HUDEP-2 (cell line): ENCODE measurements at regions not wholly inside any gene's neighbourhood (a gene's known extent, or its start where the extent isn't known, plus 50 kb on each side); places are given as distances from the start of the nearest gene placed in this dataset.
"Not testable (repeated sequence)": the region's sequence is repeated elsewhere in the genome, so short reads cannot be mapped to it uniquely, and the experiment has no call there.

Experiments used
- DNase-seq, 76 experiments: peaks; one replicate each; lab custom pipeline; 2025; ENCODE audit not compliant: unreplicated experiment in 76 of 76; lab: John Stamatoyannopoulos, UW

- no peak for DNase-seq
Measured at GRCh38 chr18:42365591-42365990, 410.6 kb downstream of the PIK3C3 start.

GRCh38 chr18:42373584-42373983, 418.6 kb downstream of the PIK3C3 start:
- no peak for DNase-seq

GRCh38 chr18:42374961-42375360, 419.9 kb downstream of the PIK3C3 start:
- no peak for DNase-seq

- not testable (repeated sequence) for DNase-seq
Measured at GRCh38 chr18:42378854-42379253, 423.8 kb downstream of the PIK3C3 start.

GRCh38 chr18:42381236-42381635, 426.2 kb downstream of the PIK3C3 start:
- DNase-seq: not testable (repeated sequence)

GRCh38 chr18:42392416-42392815, 437.4 kb downstream of the PIK3C3 start:
- DNase-seq: no peak

GRCh38 chr18:42392926-42393325, 437.9 kb downstream of the PIK3C3 start:
- no peak for DNase-seq

GRCh38 chr18:42394238-42394637, 439.2 kb downstream of the PIK3C3 start:
- no peak for DNase-seq

- DNase-seq: no peak
Measured at GRCh38 chr18:42401131-42401673, 446.2 kb downstream of the PIK3C3 start.

- DNase-seq: no peak
Measured at GRCh38 chr18:42404151-42404550, 449.1 kb downstream of the PIK3C3 start.

GRCh38 chr18:42409005-42409404, 454.0 kb downstream of the PIK3C3 start:
- no peak for DNase-seq

- no peak for DNase-seq
Measured at GRCh38 chr18:42412281-42412680, 457.2 kb downstream of the PIK3C3 start.

GRCh38 chr18:42412896-42413295, 457.9 kb downstream of the PIK3C3 start:
- DNase-seq: no peak

GRCh38 chr18:42413870-42414269, 458.8 kb downstream of the PIK3C3 start:
- no peak for DNase-seq

- no peak for DNase-seq
Measured at GRCh38 chr18:42414756-42415454, 459.9 kb downstream of the PIK3C3 start.

- no peak for DNase-seq
Measured at GRCh38 chr18:42417189-42417588, 462.2 kb downstream of the PIK3C3 start.

GRCh38 chr18:42418121-42418520, 463.1 kb downstream of the PIK3C3 start:
- no peak for DNase-seq

GRCh38 chr18:42425025-42425424, 470.0 kb downstream of the PIK3C3 start:
- DNase-seq: no peak

- DNase-seq: no peak
Measured at GRCh38 chr18:42426496-42427015, 471.5 kb downstream of the PIK3C3 start.

GRCh38 chr18:42429196-42429595, 474.2 kb downstream of the PIK3C3 start:
- DNase-seq: no peak

- no peak for DNase-seq
Measured at GRCh38 chr18:42436222-42436765, 481.3 kb downstream of the PIK3C3 start.

GRCh38 chr18:42437001-42437400, 482.0 kb downstream of the PIK3C3 start:
- DNase-seq: no peak
